Prostate gland (tissue), 2 donors: ENCODE measurements at regions not wholly inside any gene's neighbourhood (a gene's known extent, or its start where the extent isn't known, plus 50 kb on each side); places are given as distances from the start of the nearest gene placed in this dataset.

Source experiments
- POLR2A ChIP-seq: fragments of 450-650 bp; IDR thresholded peaks from one replicate; pipeline ENCODE4 v1.6.1; 2016; ENCODE audit warnings: antibody characterized with exemption, mild to moderate bottlenecking
- TF ChIP-seq, protein P1 (sequence below), 4 experiments: fragments of 200-600 bp in 2 of 4; fragments of 450-650 bp in 2 of 4; sonication (generic) in 2 of 4; IDR thresholded peaks; 1 replicate in 3 of 4; 2 replicates in 1 of 4; pipeline ENCODE4 v1.5.1; 2016 to 2019; ENCODE audit warnings: antibody characterized with exemption in 4 of 4, mild to moderate bottlenecking in 2 of 4, moderate library complexity in 2 of 4

DNA sequence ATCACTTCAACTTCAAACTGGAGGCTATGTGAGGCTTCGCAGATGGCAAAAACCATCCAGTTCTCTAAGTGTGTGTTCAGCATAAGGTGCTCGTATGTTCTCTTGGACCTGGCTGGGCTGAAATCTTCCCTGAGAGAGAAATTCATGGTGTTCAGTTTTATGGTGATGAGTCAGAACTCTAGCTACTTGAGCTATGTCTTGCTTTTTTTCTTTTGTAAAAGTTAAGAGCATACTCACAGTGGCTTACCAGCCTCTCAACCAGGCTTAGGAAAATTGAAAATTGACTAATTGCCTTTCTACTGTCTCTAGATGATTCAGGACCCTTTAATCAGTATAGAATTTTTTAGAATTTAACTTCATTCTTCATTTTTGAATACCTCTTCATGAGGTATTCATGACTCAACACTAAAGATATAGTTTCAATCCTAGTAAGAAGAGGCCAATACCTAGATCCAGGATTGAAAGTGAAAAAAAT is 617.5 kb downstream of the TBL1XR1 start:
- TF ChIP-seq, protein P1, sequence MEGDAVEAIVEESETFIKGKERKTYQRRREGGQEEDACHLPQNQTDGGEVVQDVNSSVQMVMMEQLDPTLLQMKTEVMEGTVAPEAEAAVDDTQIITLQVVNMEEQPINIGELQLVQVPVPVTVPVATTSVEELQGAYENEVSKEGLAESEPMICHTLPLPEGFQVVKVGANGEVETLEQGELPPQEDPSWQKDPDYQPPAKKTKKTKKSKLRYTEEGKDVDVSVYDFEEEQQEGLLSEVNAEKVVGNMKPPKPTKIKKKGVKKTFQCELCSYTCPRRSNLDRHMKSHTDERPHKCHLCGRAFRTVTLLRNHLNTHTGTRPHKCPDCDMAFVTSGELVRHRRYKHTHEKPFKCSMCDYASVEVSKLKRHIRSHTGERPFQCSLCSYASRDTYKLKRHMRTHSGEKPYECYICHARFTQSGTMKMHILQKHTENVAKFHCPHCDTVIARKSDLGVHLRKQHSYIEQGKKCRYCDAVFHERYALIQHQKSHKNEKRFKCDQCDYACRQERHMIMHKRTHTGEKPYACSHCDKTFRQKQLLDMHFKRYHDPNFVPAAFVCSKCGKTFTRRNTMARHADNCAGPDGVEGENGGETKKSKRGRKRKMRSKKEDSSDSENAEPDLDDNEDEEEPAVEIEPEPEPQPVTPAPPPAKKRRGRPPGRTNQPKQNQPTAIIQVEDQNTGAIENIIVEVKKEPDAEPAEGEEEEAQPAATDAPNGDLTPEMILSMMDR (IDR thresholded peaks at IDR 0.05): no peak
- TF ChIP-seq POLR2A: no peak
